ENCODE measurements at regions not wholly inside any gene's neighbourhood (a gene's known extent, or its start where the extent isn't known, plus 50 kb on each side); places are given as distances from the start of the nearest gene placed in this dataset.

DNA sequence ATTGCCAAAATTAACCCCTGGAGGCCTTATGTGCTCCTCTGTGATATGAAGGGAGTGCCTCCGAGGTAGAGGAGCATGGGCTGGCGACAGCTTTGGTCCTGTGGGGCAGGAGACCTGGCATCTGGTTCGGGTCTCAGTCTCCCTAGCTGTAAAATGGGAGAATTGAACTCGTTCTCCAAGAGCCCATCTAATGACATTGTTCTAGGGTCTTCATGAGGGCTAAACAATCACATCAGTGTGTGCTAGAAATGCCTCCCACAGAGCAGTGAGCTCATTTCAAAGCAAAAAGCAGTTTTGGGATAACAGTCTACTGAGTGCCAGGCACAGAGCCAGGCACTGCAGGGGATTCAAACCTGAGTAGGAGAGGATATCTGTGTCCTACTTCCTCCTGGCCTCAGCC, 248.0 kb downstream of the RPS24 start:
- no peaks in the 10 kb centered on the region for H3K4me1 Mint-ChIP-seq
- H3K4me3 Mint-ChIP-seq = no peak overlapping the region
- no peak for DNase-seq (ENCODE audit: low spot score in 2 of 2)
- no peaks in the 10 kb centered on the region for H3K36me3 Mint-ChIP-seq (ENCODE audit: insufficient read depth)
- no peaks in the 10 kb centered on the region for H3K9me3 Mint-ChIP-seq
- no peak for ATAC-seq (replicated peaks; ENCODE audit: extremely low read depth, poor library complexity, severe bottlenecking)
- H3K27me3 Mint-ChIP-seq = peaks cover 35% of the 10 kb centered on the region
- H3K27ac Mint-ChIP-seq (ENCODE audit: low read depth) = peak overlapping the region; percentile 13

DNA sequence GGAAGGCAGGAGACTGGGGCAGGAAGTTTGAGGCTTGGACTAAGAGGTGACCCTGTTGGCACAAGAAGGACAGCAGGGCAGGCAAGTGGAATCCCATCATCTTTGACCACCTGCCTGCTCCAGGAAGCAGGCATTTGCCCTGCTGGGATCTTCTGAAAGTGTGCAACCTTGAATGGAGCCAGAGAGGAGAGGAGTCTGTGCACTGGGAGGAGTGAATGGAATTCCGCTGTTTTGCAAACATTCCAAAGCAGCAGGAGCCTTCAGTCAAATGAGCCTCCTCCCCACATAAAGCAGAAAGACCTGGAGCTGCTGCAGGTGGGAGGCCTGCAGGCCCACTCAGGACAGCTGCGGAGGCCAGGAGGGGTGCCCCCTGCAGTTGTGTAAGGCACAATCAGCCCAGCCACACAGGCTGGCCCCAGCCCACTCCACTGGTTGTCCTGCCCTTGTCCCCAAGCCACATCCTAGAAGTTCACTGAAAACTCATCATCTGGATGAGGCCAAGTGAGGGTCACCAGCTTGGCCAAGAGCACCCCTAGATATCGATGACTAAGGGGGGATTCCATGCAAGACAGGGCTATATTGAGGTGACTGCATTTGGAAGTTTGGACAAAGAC, 249.5 kb downstream of the RPS24 start:
- no peak for ATAC-seq (replicated peaks; ENCODE audit: extremely low read depth, poor library complexity, severe bottlenecking)
- Mint-ChIP-seq H3K27me3 (peaks cover 35% of the 10 kb centered on the region), H3K27ac (ENCODE audit: low read depth) (no peak overlapping the region), H3K9me3 (no peaks in the 10 kb centered on the region), H3K4me1 (no peaks in the 10 kb centered on the region), H3K36me3 (ENCODE audit: insufficient read depth) (no peaks in the 10 kb centered on the region), H3K4me3 (no peak overlapping the region)
- DNase-seq (ENCODE audit: low spot score in 2 of 2) = no peak

GRCh38 chr10:78284381-78284780, 250.7 kb downstream of the RPS24 start:
- DNase-seq (ENCODE audit: low spot score in 2 of 2) (no peak), ATAC-seq (replicated peaks; ENCODE audit: extremely low read depth, poor library complexity, severe bottlenecking) (no peak)
- H3K4me3 Mint-ChIP-seq = no peak overlapping the region
- H3K4me1 Mint-ChIP-seq = no peaks in the 10 kb centered on the region
- no peak overlapping the region for H3K27ac Mint-ChIP-seq (ENCODE audit: low read depth)
- no peaks in the 10 kb centered on the region for H3K9me3 Mint-ChIP-seq
- H3K36me3 Mint-ChIP-seq (ENCODE audit: insufficient read depth) = no peaks in the 10 kb centered on the region
- peaks cover 35% of the 10 kb centered on the region for H3K27me3 Mint-ChIP-seq

DNA sequence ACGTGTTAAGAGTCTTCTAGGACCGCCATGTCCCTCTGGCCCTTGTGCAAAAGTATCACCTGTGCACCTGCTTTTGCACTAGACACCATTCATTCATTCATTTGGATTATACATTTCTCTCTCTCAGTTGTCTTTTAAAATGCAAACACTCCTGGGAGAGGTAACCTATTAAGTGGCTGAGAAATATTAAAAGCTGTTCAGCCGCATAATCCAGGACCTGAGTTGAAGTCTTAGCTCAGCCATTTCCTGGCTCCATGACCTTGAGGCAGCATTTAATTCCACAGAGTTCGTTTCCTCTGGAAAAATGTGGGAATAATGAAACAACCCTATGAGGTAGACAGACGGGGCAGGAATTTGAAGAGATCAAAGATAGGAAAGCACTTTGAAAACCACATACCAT, 251.6 kb downstream of the RPS24 start:
- no peaks in the 10 kb centered on the region for H3K36me3 Mint-ChIP-seq (ENCODE audit: insufficient read depth)
- ATAC-seq (replicated peaks; ENCODE audit: extremely low read depth, poor library complexity, severe bottlenecking) (no peak), DNase-seq (ENCODE audit: low spot score in 2 of 2) (no peak)
- H3K27me3 Mint-ChIP-seq = peaks cover 30% of the 10 kb centered on the region
- H3K4me3 Mint-ChIP-seq = no peak overlapping the region
- H3K9me3 Mint-ChIP-seq = no peaks in the 10 kb centered on the region
- no peak overlapping the region for H3K27ac Mint-ChIP-seq (ENCODE audit: low read depth)
- no peaks in the 10 kb centered on the region for H3K4me1 Mint-ChIP-seq

- Mint-ChIP-seq H3K4me3 (no peak overlapping the region), H3K27ac (ENCODE audit: low read depth) (no peak overlapping the region), H3K4me1 (no peaks in the 10 kb centered on the region), H3K9me3 (no peaks in the 10 kb centered on the region), H3K27me3 (peaks cover 21% of the 10 kb centered on the region), H3K36me3 (ENCODE audit: insufficient read depth) (no peaks in the 10 kb centered on the region)
- no peak for ATAC-seq (replicated peaks; ENCODE audit: extremely low read depth, poor library complexity, severe bottlenecking)
- no peak for DNase-seq (ENCODE audit: low spot score in 2 of 2)
Observed at GRCh38 chr10:78286186-78286585, 252.5 kb downstream of the RPS24 start.

DNA sequence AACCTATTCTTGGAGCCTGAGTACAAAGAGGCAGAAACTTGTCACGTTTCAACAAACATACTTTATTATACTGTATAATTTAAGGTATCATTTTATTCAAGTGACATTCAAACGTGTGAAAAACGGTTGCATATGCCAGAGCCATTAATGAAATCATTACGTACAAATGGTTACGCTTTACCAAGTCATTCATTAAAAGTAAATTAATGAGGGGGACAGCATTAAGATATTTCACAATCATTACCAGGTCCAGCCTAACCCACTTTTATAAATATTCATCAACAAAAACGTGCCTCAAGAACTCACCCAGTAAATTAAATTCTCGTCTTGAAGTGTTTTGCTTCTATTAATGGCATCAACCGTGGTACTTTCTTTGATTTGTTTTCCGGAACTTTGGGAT, 253.0 kb downstream of the RPS24 start:
- H3K4me1 Mint-ChIP-seq = no peaks in the 10 kb centered on the region
- H3K9me3 Mint-ChIP-seq = no peaks in the 10 kb centered on the region
- no peak for ATAC-seq (replicated peaks; ENCODE audit: extremely low read depth, poor library complexity, severe bottlenecking)

DNA sequence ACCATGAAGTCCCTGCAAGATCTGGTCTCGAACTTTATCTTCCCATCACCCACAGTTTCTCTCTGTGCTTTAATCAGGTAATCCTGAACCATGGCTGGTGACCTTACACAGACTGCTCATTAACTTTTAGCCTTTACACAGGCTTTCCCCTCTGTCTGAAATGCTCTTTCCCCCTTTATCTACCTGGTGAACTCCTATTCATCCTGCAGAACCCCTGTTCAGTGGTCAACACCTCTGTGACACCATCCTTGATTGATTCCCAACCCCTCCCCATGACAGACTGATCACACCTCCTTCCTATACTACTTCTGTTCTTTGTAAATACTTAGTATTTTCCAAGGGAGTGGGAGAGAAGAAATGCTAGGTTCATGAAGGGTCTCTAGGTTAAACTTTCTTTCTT, 254.0 kb downstream of the RPS24 start:
- no peaks in the 10 kb centered on the region for H3K36me3 Mint-ChIP-seq (ENCODE audit: insufficient read depth)
- no peaks in the 10 kb centered on the region for H3K9me3 Mint-ChIP-seq
- ATAC-seq (replicated peaks; ENCODE audit: extremely low read depth, poor library complexity, severe bottlenecking) = no peak
- no peaks in the 10 kb centered on the region for H3K4me1 Mint-ChIP-seq
- H3K27me3 Mint-ChIP-seq = peaks cover 6% of the 10 kb centered on the region
- no peak overlapping the region for H3K27ac Mint-ChIP-seq (ENCODE audit: low read depth)
- H3K4me3 Mint-ChIP-seq = no peak overlapping the region
- no peak for DNase-seq (ENCODE audit: low spot score in 2 of 2)

More for the DNA sequence above, 253.0 kb downstream of the RPS24 start:
- no peaks in the 10 kb centered on the region for H3K36me3 Mint-ChIP-seq (ENCODE audit: insufficient read depth)
- no peak for DNase-seq (ENCODE audit: low spot score in 2 of 2)
- H3K27me3 Mint-ChIP-seq = peaks cover 16% of the 10 kb centered on the region
- H3K27ac Mint-ChIP-seq (ENCODE audit: low read depth) = no peak overlapping the region
- H3K4me3 Mint-ChIP-seq = no peak overlapping the region

DNA sequence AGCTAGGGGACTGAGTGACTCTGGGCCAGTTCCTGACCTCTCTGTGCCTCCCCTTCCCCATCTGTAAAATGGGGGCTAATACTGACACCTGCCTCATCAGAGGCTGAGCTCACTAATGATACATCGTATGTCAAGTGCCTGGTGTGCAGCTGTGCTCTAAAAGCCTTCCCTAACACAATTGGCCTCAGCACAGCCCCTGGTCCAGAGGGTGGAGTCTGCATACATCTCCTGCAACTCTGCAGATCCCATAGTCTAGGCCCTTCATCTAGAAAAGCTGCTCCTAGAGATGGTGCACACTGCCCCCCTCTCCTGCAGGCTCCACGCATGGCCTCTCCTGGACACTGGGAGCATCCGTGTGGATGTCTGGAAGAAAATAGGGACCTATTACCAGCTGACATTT, 255.0 kb downstream of the RPS24 start:
- H3K4me3 Mint-ChIP-seq = no peak overlapping the region
- H3K36me3 Mint-ChIP-seq (ENCODE audit: insufficient read depth) = no peaks in the 10 kb centered on the region
- H3K27me3 Mint-ChIP-seq = no peaks in the 10 kb centered on the region
- H3K9me3 Mint-ChIP-seq = no peaks in the 10 kb centered on the region
- H3K4me1 Mint-ChIP-seq = no peaks in the 10 kb centered on the region
- DNase-seq (ENCODE audit: low spot score in 2 of 2) (no peak), ATAC-seq (replicated peaks; ENCODE audit: extremely low read depth, poor library complexity, severe bottlenecking) (no peak)
- H3K27ac Mint-ChIP-seq (ENCODE audit: low read depth) = no peak overlapping the region

DNA sequence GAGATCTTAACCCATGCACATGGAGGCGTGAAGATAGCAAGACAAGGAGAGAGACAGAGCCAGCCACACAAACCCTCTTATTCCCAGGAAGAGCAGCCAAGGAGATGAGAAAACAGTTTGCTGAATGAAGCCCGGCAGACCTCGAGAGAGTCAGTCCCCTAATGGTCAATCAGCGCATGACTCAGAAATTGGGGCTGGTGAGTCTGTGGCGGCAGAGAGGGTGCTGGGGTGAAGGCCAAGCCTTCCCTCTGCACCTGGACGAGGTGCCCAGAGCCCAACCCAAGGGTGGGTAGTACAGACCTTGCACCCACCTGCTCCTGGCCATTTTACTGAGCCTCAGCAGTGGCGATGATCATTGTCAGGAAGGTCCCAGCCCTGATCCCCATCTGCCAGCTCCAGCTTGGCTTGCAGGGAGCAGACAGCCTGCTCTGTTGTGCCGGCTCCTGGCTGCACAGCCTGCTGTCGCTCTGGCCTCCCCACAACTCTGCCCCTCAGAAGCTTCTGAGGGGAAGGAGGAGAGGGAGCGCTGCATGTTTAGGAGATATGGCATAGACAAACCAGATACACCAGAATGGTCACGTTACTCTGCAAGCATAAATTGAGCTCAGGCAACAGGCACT, 256.6 kb downstream of the RPS24 start:
- Mint-ChIP-seq H3K4me1 (no peaks in the 10 kb centered on the region), H3K9me3 (no peaks in the 10 kb centered on the region), H3K4me3 (no peak overlapping the region), H3K27me3 (no peaks in the 10 kb centered on the region), H3K27ac (ENCODE audit: low read depth) (no peak overlapping the region), H3K36me3 (ENCODE audit: insufficient read depth) (no peaks in the 10 kb centered on the region)
- DNase-seq (ENCODE audit: low spot score in 2 of 2) (no peak), ATAC-seq (replicated peaks; ENCODE audit: extremely low read depth, poor library complexity, severe bottlenecking) (no peak)

DNA sequence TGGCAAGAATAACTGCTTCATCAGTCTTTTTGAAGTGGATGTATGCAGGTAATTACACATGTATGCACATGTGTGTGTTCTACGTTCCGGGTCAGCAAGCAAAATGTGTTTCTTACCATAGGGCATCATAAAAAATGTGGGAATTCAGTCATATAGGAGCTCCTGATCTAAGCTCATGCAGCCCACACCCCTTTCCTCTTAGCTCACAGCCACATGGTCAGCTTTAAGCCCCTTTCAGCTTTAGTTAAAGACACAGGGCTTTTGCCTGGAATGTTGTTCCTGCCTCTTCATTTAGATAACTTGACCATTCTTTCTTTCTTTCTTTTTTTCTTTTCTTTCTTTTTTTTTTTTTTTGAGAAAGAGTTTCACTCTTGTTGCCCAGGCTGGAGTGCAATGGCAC, 258.1 kb downstream of the RPS24 start:
- no peak for ATAC-seq (replicated peaks; ENCODE audit: extremely low read depth, poor library complexity, severe bottlenecking)
- H3K27me3 Mint-ChIP-seq = no peaks in the 10 kb centered on the region
- H3K27ac Mint-ChIP-seq (ENCODE audit: low read depth) = no peak overlapping the region
- no peak for DNase-seq (ENCODE audit: low spot score in 2 of 2)
- H3K4me1 Mint-ChIP-seq = no peaks in the 10 kb centered on the region
- H3K9me3 Mint-ChIP-seq = no peaks in the 10 kb centered on the region
- no peaks in the 10 kb centered on the region for H3K36me3 Mint-ChIP-seq (ENCODE audit: insufficient read depth)
- H3K4me3 Mint-ChIP-seq = no peak overlapping the region

- Mint-ChIP-seq H3K36me3 (ENCODE audit: insufficient read depth) (no peaks in the 10 kb centered on the region), H3K27ac (ENCODE audit: low read depth) (no peak overlapping the region), H3K27me3 (no peaks in the 10 kb centered on the region), H3K4me1 (no peaks in the 10 kb centered on the region), H3K4me3 (no peak overlapping the region), H3K9me3 (no peaks in the 10 kb centered on the region)
- no peak for DNase-seq (ENCODE audit: low spot score in 2 of 2)
- ATAC-seq (replicated peaks; ENCODE audit: extremely low read depth, poor library complexity, severe bottlenecking) = no peak
Observed at GRCh38 chr10:78292250-78292981, 258.8 kb downstream of the RPS24 start.

GRCh38 chr10:78292982-78293865, 259.6 kb downstream of the RPS24 start:
- no peak overlapping the region for H3K4me3 Mint-ChIP-seq
- DNase-seq (ENCODE audit: low spot score in 2 of 2) (no peak), ATAC-seq (replicated peaks; ENCODE audit: extremely low read depth, poor library complexity, severe bottlenecking) (no peak)
- H3K27ac Mint-ChIP-seq (ENCODE audit: low read depth) = no peak overlapping the region
- H3K4me1 Mint-ChIP-seq = no peaks in the 10 kb centered on the region
- H3K36me3 Mint-ChIP-seq (ENCODE audit: insufficient read depth) = no peaks in the 10 kb centered on the region
- no peaks in the 10 kb centered on the region for H3K9me3 Mint-ChIP-seq
- no peaks in the 10 kb centered on the region for H3K27me3 Mint-ChIP-seq

Measured in central memory CD8-positive, alpha-beta T cell (primary cell).